Glomerular endothelial cell (primary cell): ENCODE measurements at regions not wholly inside any gene's neighbourhood (a gene's known extent, or its start where the extent isn't known, plus 50 kb on each side); places are given as distances from the start of the nearest gene placed in this dataset.

Experiments
- DNase-seq: peaks from one replicate; pipeline ENCODE4 v3.0.0-alpha.2; 2011; ENCODE audit warnings: low read depth, low spot score; ENCODE audit errors: extremely low read depth

GRCh38 chr1:221067721-221068120, 188.5 kb downstream of the HLX start:
- no peak for DNase-seq

GRCh38 chr1:221069178-221069903, 190.1 kb downstream of the HLX start:
- DNase-seq = no peak

- DNase-seq = no peak
Measured at GRCh38 chr1:221069986-221070385, 190.7 kb downstream of the HLX start.

- DNase-seq = no peak
Measured at GRCh38 chr1:221071777-221072176, 192.5 kb downstream of the HLX start.

GRCh38 chr1:221072214-221072613, 193.0 kb downstream of the HLX start:
- DNase-seq = no peak

- DNase-seq = no peak
Measured at GRCh38 chr1:221074332-221074731, 195.1 kb downstream of the HLX start.

- DNase-seq = no peak
Measured at GRCh38 chr1:221075911-221076310, 196.7 kb downstream of the HLX start.

GRCh38 chr1:221076391-221076811, 197.2 kb downstream of the HLX start:
- no peak for DNase-seq

GRCh38 chr1:221078260-221078965, 199.2 kb downstream of the HLX start:
- no peak for DNase-seq

GRCh38 chr1:221083902-221084301, 204.7 kb downstream of the HLX start:
- no peak for DNase-seq

GRCh38 chr1:221084681-221085080, 205.4 kb downstream of the HLX start:
- no peak for DNase-seq

GRCh38 chr1:221085701-221086375, 206.6 kb downstream of the HLX start:
- DNase-seq = no peak

GRCh38 chr1:221087919-221088318, 208.7 kb downstream of the HLX start:
- no peak for DNase-seq

- no peak for DNase-seq
Measured at GRCh38 chr1:221089273-221089672, 210.0 kb downstream of the HLX start.

GRCh38 chr1:221089803-221090202, 210.6 kb downstream of the HLX start:
- no peak for DNase-seq

- DNase-seq = no peak
Measured at GRCh38 chr1:221093903-221094791, 214.9 kb downstream of the HLX start.

GRCh38 chr1:221097479-221098281, 218.4 kb downstream of the HLX start:
- DNase-seq = no peak

GRCh38 chr1:221098471-221099405, 219.5 kb downstream of the HLX start:
- DNase-seq = no peak
